HG02642 (cell line): ENCODE measurements at regions not wholly inside any gene's neighbourhood (a gene's known extent, or its start where the extent isn't known, plus 50 kb on each side); places are given as distances from the start of the nearest gene placed in this dataset.

Experiments
- ATAC-seq: cut with Tn5 transposase; IDR thresholded peaks from one replicate; pipeline ENCODE4 v1.9.1; 2021; ENCODE audit warnings: mild to moderate bottlenecking; ENCODE audit not compliant: unreplicated experiment, poor library complexity

DNA sequence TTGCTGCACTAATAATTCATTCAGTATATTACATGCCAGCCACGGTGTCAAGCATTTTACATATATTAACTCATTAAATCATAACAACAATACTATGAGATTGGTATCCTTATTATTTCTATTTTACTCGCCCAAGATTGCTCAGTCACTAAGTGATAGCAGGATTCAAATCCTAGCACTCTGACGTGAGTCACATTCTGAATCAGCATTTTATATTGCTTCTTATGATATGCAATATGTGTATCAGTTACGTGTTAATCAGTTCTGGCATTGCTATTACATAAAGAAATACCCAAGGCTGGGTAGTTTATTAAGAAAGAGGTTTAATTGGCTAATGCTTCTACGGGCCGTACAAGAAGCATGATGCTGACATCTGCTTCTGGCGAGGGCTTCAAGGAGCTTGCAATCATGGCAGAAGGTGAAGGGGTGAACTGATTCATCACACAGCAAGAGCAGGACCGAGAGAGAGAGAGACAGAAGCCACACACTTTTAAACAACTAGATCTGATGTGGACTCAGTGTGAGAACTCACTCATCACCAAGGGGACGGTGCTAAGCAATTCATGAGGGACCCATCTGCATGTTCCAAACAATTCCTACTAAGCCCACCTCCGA, 166.5 kb upstream of the TMCO5A start:
- no peak for ATAC-seq

DNA sequence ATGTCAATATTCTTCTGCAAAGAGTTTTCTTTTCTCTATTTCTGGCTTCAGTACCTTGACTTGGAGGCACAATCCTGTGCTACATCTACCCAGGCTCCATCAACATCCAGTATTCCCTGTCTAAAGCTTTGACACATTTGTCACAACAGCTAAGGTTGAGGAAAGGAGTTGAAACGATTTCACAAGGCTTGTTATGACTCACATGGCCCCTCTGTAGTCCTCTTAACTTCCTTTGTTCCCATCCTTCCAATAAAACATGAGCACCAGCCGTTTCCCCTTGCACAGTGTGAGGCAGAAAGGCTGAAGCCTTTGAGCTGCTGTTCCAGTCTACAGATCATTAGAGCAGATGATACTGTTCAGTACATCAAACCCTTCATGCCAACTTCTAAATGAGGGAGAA, 163.0 kb upstream of the TMCO5A start:
- ATAC-seq: no peak

DNA sequence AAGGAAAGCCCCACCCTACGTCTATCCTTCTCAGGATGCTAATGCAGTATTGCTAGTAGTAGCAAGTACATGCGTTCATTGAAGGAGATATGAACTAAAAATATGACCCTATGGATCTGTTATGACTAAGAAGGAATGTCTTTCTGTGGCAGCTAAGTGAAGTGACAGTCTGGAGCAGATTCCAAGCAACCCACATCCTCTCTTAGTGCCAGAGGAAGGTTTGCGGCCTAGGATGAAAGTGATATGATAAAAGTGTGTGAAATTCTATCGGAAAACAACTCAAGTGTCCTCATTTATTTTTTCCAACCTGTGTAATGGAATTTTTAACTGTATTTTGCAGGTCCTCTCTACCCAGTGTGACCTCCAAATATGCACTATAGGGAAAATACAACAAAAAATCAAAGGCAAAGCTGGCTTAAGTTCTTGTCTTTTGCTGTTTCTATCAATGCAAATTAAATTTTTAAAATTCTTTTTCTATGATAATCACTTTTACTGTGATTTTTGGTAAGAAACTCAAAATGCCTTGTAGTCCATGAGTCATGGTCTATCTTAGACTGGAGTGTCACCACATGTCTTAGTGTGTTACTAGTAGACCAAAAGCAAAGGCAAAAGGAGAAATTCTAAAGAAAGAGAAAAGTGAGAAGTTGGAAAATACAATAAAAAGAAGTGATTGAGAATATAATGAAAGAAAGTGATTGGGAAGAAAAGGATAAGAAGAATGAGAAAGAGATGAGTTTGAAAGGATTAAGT, 161.2 kb upstream of the TMCO5A start:
- ATAC-seq: no peak

DNA sequence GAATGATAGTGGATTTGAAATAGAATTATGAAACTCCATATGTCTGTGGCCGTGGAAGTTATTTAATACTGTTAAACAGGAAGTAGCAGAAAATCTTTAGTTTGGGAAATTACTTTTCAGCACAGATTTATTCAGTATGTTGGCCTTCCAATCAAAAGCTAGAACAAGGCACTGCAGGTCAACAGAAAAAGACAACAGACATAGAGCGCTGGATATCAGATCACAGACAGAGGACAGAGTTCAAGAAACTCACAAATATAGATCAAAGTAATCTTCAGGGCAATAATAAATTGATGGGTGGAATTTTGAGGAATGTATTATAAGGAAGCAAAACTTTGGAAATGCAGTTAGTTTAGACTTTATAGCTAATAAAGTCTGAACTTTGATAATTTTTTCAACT, 159.5 kb upstream of the TMCO5A start:
- no peak for ATAC-seq

DNA sequence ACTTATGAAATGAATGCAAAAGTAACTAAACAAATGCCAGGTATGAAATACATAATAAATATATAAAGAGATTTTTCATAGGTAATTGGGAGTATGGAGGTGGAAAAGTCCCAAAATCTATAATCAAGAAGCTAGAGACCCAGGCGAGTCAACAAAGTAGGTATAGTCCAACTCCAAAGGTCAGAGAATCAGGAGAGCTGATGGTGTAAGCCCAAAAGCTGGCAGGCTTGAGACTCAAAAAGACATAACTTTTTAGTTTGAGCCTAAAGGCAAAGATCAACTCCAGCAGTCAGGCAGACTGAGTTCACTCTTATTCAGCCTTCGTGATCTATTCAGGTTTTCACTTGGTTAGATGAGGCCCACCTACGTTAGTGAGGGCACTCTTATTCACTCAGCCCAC, 157.4 kb upstream of the TMCO5A start:
- ATAC-seq: no peak

DNA sequence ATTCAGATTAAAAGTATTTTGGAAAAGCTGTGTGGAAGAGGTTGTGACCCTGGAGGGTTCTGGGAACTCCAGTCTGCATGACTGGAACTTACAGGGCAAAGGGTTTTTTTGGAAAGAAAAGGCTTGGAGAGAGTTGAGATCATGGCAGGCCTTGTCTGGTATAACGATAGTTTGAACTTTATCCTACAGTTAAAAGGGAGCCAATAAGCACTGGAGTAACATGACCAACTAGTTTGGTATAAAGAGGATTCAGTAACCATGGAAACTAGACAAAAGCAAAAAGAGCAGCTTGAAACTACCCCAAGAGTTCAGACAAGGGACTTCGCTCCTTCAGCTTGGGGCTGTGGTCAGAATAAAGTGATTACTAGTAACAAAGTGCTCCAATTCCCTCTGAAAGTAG, 151.2 kb upstream of the TMCO5A start:
- ATAC-seq: no peak

DNA sequence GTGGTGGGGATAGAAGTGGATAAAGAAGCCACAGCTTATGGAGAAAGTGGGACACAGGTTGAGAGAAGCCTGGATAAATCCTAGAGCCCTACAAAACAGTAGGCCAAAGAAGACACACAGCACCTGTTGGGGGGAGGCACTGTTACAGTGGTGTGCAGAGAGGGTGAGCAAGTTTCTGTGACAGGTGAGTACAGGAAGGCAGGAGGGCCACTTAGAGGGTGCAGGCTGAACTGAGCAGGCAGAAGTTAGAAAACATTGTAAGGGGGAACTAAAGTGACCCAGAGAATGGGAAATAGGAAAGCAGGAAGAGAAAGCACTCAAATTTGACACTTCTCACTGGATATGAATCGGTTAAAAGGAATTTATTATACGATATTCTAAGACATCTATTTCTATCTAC, 146.1 kb upstream of the TMCO5A start:
- ATAC-seq: no peak

DNA sequence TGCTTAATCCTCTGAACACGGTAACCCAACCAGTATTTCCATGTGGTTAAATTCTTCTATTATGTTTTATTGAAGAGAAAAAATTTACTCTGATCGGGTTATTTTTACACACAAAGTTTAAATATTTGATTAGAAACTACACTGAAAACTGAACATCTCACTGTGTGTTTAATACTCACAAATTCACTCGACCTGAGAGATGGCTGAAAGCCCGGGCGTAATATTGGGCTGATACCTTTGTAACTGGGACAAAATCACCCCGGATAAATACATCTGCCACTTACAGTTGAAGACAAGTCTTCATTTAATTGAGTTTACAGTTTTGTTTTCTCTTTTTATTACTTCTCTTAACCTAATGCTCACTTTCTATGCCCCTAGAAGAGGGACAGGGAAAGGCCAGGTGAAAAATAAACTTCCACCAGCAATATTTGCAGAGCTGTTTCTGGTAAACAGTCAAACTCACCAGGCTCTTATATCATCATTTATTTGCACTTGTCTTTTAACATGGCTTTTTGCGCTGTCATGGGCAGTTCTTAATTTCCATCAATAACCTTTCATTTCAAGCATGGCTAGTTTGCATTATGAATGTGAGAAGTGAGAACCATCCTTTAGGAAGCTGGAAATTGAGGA, 145.6 kb upstream of the TMCO5A start:
- no peak for ATAC-seq

DNA sequence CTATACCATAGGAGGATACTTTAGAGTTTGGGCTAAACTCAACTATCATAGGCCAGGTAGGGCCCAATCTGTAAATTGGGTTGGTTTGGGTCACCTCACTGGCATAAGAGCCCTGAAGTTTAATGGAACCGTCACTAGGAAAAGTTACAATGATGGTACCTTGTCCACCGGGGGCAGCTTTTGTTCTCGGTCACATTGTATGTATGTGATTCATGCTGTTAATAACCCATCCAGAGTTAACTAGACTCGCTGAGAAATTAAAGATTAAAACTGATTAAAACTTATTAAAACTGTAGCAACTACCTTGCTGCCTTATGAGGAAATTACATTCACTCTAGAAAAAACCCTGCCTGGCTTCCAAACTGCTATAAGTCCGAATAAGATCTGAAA, 145.0 kb upstream of the TMCO5A start:
- no peak for ATAC-seq

DNA sequence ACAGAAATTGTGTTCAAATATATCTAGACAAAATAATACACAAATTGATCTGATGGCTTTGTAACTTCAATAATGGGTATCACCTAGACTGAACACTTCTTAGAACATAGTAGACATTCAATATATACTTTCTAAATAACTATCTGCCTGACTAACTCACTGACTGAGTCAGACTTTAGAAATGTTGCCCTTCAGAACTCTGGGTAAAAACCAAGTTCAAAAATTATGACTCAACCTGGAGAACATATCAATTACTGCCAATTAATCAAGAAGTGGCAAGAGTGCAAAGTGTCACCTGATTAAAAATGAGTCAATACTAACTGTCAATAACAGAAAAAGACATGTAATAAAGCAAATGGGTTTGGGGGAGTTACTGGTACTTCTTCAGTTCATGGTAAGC, 144.6 kb upstream of the TMCO5A start:
- ATAC-seq: no peak

DNA sequence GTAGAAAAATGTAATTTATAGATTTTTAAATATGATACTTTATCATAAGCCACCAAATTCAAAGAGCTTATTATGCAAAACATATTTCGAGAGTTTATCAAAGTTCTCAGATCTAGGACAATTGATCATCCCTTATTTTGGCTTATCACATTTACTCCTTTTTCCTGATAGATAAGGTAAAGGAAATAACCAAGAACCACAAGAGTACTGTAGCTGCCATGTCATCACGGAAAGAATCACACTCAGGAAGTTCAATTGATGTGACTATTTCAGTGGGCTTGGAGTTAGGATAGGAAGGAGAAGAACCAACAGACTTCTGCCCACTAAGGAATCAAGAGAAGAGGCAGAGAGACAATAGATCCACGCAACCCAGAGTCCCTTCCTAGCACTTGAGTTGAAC, 142.7 kb upstream of the TMCO5A start:
- no peak for ATAC-seq

DNA sequence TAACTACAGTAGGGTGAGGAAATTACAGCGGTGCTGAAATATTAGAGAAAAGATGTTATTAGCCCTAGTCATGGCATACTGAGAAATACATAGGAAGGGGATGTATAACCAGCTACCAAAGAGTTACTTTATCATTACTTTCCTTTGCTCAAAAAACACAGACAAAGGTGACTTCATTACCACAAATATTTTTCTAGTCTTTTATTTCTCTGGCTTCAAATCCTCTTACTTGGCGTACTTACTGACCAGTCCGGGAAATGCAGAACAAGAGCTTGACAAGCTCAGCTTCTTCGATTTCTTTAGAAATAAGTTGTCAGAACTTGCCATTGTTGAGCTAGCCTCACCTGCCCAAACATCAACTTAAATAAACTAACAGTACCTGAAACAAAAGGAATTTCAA, 142.1 kb upstream of the TMCO5A start:
- no peak for ATAC-seq

DNA sequence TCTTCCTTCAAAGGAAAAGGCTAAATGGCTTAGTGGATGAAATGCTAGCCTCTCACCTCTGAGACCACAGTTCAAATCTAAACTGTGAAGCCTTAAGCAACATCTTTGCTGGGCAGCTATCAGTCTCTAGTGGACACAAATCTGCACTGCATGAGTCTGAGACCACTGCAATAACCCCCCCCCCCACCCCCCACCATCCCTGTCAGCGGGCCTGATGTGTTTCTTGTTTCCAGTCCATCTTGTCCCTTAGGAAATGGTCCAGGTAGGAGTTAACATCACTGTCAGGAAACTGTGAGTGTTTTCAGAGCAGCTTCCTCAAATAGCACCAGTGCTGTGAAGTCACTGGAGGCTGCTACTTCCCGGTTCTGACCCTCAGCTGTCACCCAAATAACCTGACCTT, 140.6 kb upstream of the TMCO5A start:
- no peak for ATAC-seq

DNA sequence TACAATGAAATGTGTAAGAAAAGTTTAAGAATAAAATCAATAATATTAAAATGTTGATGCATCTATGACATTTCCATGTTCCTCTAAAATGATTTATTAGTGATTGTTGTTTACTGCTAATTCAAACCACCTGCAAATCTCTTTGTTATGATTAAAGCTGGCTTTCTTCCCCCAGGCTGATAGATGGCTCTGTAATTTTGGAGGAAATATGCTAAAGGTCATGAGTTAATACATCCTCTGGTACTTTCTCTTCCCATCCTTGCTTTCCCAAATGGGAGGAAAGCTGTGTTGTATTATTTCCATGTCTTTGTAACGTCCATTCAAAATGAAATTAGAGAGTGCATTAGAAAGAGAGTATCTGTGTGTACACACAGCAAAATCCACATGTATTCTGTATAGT, 139.5 kb upstream of the TMCO5A start:
- ATAC-seq: no peak

DNA sequence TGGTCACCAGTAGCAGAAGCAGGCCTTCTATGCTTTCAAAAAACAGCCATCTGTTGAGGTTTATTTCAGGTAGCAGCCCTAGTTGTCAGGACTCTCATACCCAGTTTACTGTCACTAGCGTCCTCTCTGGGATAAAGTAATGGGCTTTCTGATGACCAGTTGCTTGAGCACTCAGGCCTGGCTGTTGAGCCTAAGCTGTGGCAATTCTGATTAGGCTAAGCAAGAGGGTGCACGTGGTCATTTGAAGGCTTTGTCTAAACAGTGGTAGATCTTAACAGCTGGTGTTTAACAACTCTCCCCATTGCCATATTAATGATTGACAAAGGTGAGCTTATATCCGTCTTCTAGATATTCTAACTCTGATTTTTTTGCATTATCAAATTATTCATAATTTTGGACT, 132.9 kb upstream of the TMCO5A start:
- no peak for ATAC-seq

DNA sequence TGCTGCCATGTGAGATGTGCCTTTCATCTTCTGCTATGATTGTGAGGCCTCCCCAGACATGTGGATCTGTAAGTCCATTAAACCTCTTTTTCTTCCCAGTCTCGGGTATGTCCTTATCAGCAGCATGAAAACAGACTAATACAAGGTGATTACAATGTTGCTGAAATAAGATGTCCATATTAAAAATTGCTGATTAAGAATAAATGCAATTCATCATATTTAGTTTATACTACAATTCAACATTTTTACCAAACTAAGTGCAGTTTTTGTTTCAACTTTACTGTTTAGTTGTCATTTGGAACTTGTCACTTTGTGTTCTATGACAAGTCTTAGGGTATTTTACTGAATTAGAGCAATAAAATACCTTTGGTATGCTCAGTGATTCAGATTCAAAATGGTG, 127.6 kb upstream of the TMCO5A start:
- ATAC-seq: no peak

DNA sequence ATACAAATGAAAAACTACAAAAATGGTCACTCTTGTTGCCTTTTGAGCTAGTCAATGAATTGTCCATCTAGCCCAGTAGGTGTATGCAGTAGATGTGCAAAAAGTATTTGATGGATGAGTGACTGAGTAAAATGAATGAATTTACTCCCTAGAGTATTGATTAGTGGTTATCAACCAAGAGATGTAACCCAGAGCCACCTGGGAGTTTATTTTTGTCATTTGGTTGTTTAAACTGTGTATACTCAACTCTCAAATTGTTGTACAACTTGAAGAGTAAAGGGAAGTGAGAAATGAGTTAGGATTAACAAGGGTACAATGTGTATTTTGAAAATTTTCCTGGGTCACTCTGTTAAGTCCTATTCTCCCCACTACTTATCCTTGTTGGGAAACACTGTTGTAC, 124.1 kb upstream of the TMCO5A start:
- no peak for ATAC-seq

DNA sequence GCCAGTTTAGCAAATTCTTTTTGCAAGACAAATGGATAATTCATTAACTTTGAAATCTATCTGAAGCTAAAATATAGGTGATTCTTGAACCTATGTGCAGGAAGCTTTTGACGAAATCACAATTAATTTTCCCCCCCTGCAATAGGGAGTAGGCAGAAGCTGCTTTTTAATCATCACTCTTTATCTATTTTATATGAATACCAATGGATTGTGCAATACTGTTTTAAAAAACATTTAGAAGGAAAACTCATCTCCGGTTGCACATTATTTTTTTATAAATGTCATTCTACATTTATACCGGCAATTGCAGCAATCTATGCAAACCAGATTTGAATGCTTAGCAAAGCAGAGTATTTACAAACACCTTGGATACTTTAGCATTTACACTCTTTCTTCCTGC, 121.1 kb upstream of the TMCO5A start:
- no peak for ATAC-seq

DNA sequence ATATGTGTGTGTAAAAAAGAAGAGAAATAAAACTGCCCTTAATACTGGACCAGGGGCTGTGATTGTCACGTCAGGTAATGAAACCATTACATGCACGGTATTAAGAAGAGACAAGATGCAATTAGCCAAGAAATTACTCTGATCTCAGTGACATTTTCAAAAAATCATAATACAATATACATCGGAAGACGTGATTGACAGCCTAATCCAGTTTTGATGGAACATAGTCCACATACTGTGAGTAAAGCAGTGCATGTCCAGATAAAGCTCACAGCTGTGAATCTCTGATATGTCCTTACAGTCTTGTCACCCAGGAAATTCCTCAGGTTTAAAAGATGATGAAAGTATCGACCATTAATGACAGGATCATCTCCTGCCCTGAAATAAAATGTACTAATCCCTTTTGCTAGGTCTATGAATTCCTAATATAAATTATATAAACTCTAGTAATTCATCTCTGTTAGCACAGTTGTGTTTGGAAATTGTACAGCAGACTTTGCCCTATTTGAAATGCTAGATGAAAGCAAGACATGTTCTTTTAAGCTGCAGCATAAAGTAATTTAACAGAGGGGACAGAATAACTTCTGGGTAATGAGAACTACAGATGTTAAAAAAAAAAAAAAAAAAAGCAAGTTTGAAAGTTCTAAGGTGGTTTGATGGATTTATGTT, 119.5 kb upstream of the TMCO5A start:
- no peak for ATAC-seq

DNA sequence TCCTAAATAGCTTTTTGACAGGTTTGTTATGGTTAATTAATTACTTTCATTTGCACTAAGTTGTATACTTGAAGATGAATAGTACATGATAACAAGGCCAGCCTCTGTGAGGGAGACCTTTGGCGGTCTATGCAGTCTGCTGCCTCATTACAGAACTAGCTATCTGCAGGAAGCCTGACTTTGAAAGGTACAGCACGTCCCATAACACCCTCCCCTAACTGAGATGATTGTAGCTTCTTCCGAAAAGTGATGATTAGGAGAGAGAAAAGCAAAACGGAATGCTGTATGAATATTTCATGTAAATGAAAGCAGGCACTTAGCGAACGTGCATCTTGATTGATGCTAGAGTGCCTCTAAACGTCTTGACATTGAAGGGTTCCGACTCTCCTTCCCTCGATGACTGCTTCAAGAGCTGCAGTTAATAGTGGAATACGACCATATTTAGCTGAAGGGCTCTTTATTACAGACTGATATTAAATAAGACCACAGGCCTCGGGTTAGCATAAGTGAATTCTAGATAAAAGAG, 116.2 kb upstream of the TMCO5A start:
- no peak for ATAC-seq

DNA sequence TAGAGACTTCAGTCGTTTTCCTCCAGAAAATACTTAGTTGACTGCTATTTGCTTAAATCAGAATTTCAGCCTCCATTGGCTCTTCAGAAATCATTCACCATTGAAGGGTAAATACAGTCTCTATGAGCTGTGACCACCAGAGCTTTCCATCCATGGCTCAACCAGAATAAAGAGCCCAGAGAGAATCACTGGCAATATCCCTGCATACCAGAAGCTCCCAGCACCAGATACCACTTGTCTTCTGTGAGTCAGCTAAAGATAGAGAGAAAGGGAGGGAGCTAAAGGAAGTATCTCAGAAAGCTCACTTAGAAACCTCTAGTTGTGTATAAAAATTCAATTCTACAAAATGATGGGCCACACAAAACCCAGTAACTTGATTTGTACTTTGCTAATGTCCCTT, 115.2 kb upstream of the TMCO5A start:
- ATAC-seq: no peak
